K562 (cell line): ENCODE measurements at regions not wholly inside any gene's neighbourhood (a gene's known extent, or its start where the extent isn't known, plus 50 kb on each side); places are given as distances from the start of the nearest gene placed in this dataset.

Experiments used
- ATAC-seq: fragments of 200-7000 bp; cut with Tn5 transposase; 3 replicates; pipeline ENCODE4 v1.9.1; 2020; ENCODE audit warnings: moderate library complexity
- BruUV-seq: library from RNA; stranded (reverse); fragments of 400-500 nt; replicated peaks from 2 replicates; lab custom pipeline; 2021; lab: Mats Ljungman, UMichigan
- CTCF ChIA-PET: fragments of 300-600 bp; formaldehyde crosslinking; extraction: SDS; loops from one replicate; lab custom pipeline; 2021; ENCODE audit warnings: low intra/inter-chr PET ratio; lab: Yijun Ruan, JAX
- POLR2A ChIA-PET: fragments of 300-600, 350-650 bp; sonication (Branson Sonifier 250); formaldehyde crosslinking; extraction: SDS; loops from one replicate; lab custom pipeline; 2021; ENCODE audit warnings: antibody characterized with exemption, inconsistent platforms; lab: Yijun Ruan, JAX
- DNase-seq, 4 experiments: peaks; one replicate each; pipeline versions ENCODE4 v3.0.0 to v3.0.0-alpha.2; 2011 to 2018; ENCODE audit warnings: low spot score in 3 of 4, mixed read lengths in 3 of 4; ENCODE audit errors: extremely low read depth in 1 of 4
- FAIRE-seq: peaks from 2 replicates; lab custom pipeline; 2011; peaks lifted over from hg19 to GRCh38; lab: Jason Lieb, UNC
- H2AFZ ChIP-seq: 2 replicates; pipeline ENCODE4 v1.6.0; 2011; ENCODE audit warnings: low read depth, low read length, control low read depth, inconsistent platforms
- H3K27ac ChIP-seq: fragments of 200-600 bp; 3 replicates; pipeline ENCODE4 v1.8.0; 2011; ENCODE audit warnings: low read depth, mild to moderate bottlenecking, control low read depth, inconsistent platforms, low read length, moderate library complexity, mixed read lengths; ENCODE audit errors: extremely low read depth
- H3K27me3 ChIP-seq, 2 experiments: fragments of 300-600 bp in 1 of 2; 2 replicates in 1 of 2; 3 replicates in 1 of 2; pipeline versions ENCODE4 v1.6.0 to v1.8.0; 2011; ENCODE audit warnings: inconsistent platforms in 2 of 2, low read length in 2 of 2, mild to moderate bottlenecking in 1 of 2, mixed read lengths in 1 of 2, moderate library complexity in 1 of 2; ENCODE audit not compliant: control insufficient read depth in 2 of 2, insufficient read depth in 2 of 2
- H3K36me3 ChIP-seq: fragments of 300-600 bp; 3 replicates; pipeline ENCODE4 v1.8.0; 2011; ENCODE audit warnings: mild to moderate bottlenecking, low read length, inconsistent platforms; ENCODE audit not compliant: control insufficient read depth, insufficient read depth
- H3K4me1 ChIP-seq, 2 experiments: fragments of 200-600 bp in 1 of 2; replicated peaks in 1 of 2; 2 replicates in 1 of 2; 3 replicates in 1 of 2; pipeline versions ENCODE4 v1.5.1 to v1.8.0; 2011; ENCODE audit warnings: inconsistent platforms in 2 of 2, low read length in 2 of 2, mild to moderate bottlenecking in 1 of 2, mixed read lengths in 1 of 2, moderate library complexity in 1 of 2; ENCODE audit not compliant: control insufficient read depth in 2 of 2, insufficient read depth in 2 of 2
- H3K4me2 ChIP-seq: 2 replicates; pipeline ENCODE4 v1.6.1; 2011; ENCODE audit warnings: low read length, control low read depth, inconsistent platforms, mixed read lengths; ENCODE audit not compliant: insufficient read depth
- H3K4me3 ChIP-seq: fragments of 200-600 bp; sonication (generic), shearing (Covaris generic); 2 replicates; pipeline ENCODE4 v1.5.1; 2016; ENCODE audit warnings: control low read depth, inconsistent platforms
- H3K79me2 ChIP-seq: fragments of 200-600 bp; 3 replicates; pipeline ENCODE4 v1.8.0; 2011; ENCODE audit warnings: low read length, inconsistent platforms; ENCODE audit not compliant: control insufficient read depth, insufficient read depth
- H3K9ac ChIP-seq, 2 experiments: 2 replicates each; pipeline versions ENCODE4 v1.6.0 to v1.6.1; 2011; ENCODE audit warnings: low read depth in 2 of 2, low read length in 2 of 2, control low read depth in 1 of 2, inconsistent platforms in 1 of 2, mild to moderate bottlenecking in 1 of 2, mixed read lengths in 1 of 2; ENCODE audit not compliant: insufficient read depth in 1 of 2
- H3K9me1 ChIP-seq: one replicate; pipeline ENCODE4 v1.6.0; 2011; ENCODE audit warnings: inconsistent platforms, mild to moderate bottlenecking, low read length, moderate library complexity; ENCODE audit not compliant: control insufficient read depth, insufficient read depth
- H3K9me3 ChIP-seq: replicated peaks from 2 replicates; pipeline ENCODE4 v1.5.1; 2011; ENCODE audit warnings: low read depth, low read length, inconsistent platforms; ENCODE audit not compliant: control insufficient read depth, insufficient read depth
- H4K20me1 ChIP-seq: replicated peaks from 2 replicates; pipeline ENCODE4 v1.6.1; 2011; ENCODE audit warnings: low read length, inconsistent platforms, mixed read lengths; ENCODE audit not compliant: control insufficient read depth, insufficient read depth
- ILF3 ChIP-seq: fragments of 450-650 bp; IDR thresholded peaks from 2 replicates; pipeline ENCODE4 v1.6.1; 2018; ENCODE audit warnings: antibody characterized with exemption, mild to moderate bottlenecking, moderate library complexity, borderline replicate concordance
- MAZ ChIP-seq, 2 experiments: fragments of 450-650 bp in 1 of 2; sonication (generic) in 1 of 2; formaldehyde crosslinking; IDR thresholded peaks in 1 of 2; conservative IDR thresholded peaks in 1 of 2; 2 replicates each; pipeline versions ENCODE4 v1.4.0 to v1.5.0; 2020; ENCODE audit warnings: mild to moderate bottlenecking in 1 of 2, missing genetic modification reagents in 1 of 2
- MBD2 ChIP-seq: sonication (generic); IDR thresholded peaks from 2 replicates; pipeline ENCODE4 v1.6.1; 2016; ENCODE audit warnings: low read depth, borderline replicate concordance
- NFE2 ChIP-seq: IDR thresholded peaks from 2 replicates; pipeline ENCODE4 v1.6.1; 2014; ENCODE audit warnings: antibody characterized with exemption, low read depth
- RBFOX2 ChIP-seq: fragments of 200-400 bp; formaldehyde crosslinking; IDR thresholded peaks from 2 replicates; pipeline ENCODE4 v1.6.1; 2017; ENCODE audit warnings: low read depth, mild to moderate bottlenecking, low read length, moderate library complexity
- RBM25 ChIP-seq: fragments of 200-400 bp; formaldehyde crosslinking; IDR thresholded peaks from 2 replicates; pipeline ENCODE4 v1.6.1; 2018; ENCODE audit warnings: low read length, low read depth, moderate library complexity; ENCODE audit not compliant: severe bottlenecking
- TGIF2 ChIP-seq: sonication (generic); formaldehyde crosslinking; IDR thresholded peaks from 2 replicates; pipeline ENCODE4 v1.8.1; 2022; ENCODE audit warnings: mild to moderate bottlenecking, missing genetic modification reagents, moderate library complexity
- TSC22D4 ChIP-seq: fragments of 450-650 bp; IDR thresholded peaks from 2 replicates; pipeline ENCODE4 v1.6.1; 2016; ENCODE audit warnings: missing genetic modification characterization, missing biosample characterization, control low read depth
- ZNF766 ChIP-seq: fragments of 200-800 bp; sonication (Bioruptor generic); conservative IDR thresholded peaks from 2 replicates; pipeline ENCODE4 v1.6.1; 2016; ENCODE audit warnings: missing genetic modification characterization, missing compliant biosample characterization
- WGBS: fragments of 100-300 bp; shearing (Covaris generic); methylation state at CpG from one replicate; pipeline ENCODE4 v1.1.6; 2016; ENCODE audit warnings: low coverage, mixed read lengths; ENCODE audit not compliant: insufficient coverage; ENCODE audit errors: missing lambda C conversion rate; 5-methylcytosine and 5-hydroxymethylcytosine counted together
- in situ Hi-C: fragments of 300-500 bp; cut with MboI; formaldehyde crosslinking; loops from 4 replicates; pipeline ENCODE4 v1.15.0; 2018; ENCODE audit warnings: inconsistent platforms, mixed read lengths
- intact Hi-C: fragments of 100-400 bp; cut with micrococcal nuclease; formaldehyde crosslinking; loops from 2 replicates; pipeline ENCODE4 v1.14.2; 2022
- TF ChIP-seq, protein P1 (sequence below): fragments of 250-450 bp; sonication (Bioruptor Pico); IDR thresholded peaks from 2 replicates; pipeline ENCODE4 v1.8.0; 2021; ENCODE audit warnings: mild to moderate bottlenecking, moderate library complexity

DNA sequence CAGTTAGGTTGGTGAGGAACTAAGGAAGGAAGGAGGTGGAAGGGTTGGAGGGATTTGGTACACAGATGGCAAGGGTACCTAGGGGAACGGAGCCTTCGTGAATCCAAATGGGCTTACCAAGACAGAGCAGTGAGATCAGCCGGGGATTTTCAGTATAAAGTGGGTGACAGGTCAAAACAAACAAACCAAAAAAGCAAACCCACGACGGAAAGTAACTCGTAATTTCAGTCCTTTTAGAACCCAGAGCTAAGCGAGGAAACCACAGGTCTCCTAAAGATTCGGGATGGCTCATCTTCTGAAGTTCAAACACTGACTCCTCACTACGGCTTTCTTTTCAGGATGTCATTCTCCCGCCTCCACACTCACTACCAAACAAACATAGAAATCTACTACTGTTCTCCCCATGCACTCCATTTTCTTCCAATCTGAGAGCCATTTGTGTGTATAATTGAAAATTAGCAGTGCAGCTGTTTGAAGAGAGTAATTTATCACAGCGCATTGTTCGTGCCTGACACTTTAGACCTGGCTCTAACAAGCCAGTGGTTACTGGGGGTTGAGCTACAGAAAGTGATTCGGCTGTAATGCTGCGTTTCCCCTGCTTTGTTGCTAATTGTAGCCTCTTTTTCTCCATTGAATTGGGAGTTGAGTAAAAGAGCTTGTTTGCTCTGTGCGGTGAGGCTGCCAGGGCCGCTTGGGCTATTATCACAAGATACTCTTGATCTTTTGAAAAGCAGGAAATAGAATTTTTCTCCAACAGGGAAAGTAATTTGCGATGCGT lies 64.7 kb upstream of the CCDC39 start:
- in situ Hi-C loops = no loop called here
- H3K79me2 ChIP-seq = no peaks in the 10 kb centered on the region
- TF ChIP-seq RBM25 (no peak), ZNF766 (no peak), TGIF2 (CRISPR knock-in tag) (no peak), ILF3 (no peak), NFE2 (no peak), RBFOX2 (no peak), TSC22D4 (no peak), MAZ (CRISPR knock-in tag; conservative IDR thresholded peaks at IDR 0.05 in 1 of 2, IDR thresholded peaks at IDR 0.05 in 1 of 2) (no peak), MBD2 (no peak)
- TF ChIP-seq, protein P1, sequence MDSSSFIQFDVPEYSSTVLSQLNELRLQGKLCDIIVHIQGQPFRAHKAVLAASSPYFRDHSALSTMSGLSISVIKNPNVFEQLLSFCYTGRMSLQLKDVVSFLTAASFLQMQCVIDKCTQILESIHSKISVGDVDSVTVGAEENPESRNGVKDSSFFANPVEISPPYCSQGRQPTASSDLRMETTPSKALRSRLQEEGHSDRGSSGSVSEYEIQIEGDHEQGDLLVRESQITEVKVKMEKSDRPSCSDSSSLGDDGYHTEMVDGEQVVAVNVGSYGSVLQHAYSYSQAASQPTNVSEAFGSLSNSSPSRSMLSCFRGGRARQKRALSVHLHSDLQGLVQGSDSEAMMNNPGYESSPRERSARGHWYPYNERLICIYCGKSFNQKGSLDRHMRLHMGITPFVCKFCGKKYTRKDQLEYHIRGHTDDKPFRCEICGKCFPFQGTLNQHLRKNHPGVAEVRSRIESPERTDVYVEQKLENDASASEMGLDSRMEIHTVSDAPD = no peak
- TF ChIP-seq, all 486 proteins: peak for 0
- ATAC-seq (no peak), FAIRE-seq (no peak), DNase-seq (no peak)
- H3K9ac ChIP-seq = no peak overlapping the region
- H3K9me3 ChIP-seq = no peaks in the 10 kb centered on the region
- ChIA-PET POLR2A (no interaction called here), CTCF (no interaction called here)
- no peak overlapping the region for H2AFZ ChIP-seq
- H3K27ac ChIP-seq = no peak overlapping the region
- H3K27me3 ChIP-seq = no peaks in the 10 kb centered on the region
- H3K4me3 ChIP-seq = no peak overlapping the region
- H3K4me1 ChIP-seq = no peaks in the 10 kb centered on the region
- H3K36me3 ChIP-seq = no peaks in the 10 kb centered on the region
- no peak overlapping the region for H3K4me2 ChIP-seq
- intact Hi-C loops = no loop called here
- 2% methylated on average over 18 of the region's 18 CpGs for WGBS
- no peaks in the 10 kb centered on the region for H3K9me1 ChIP-seq
- H4K20me1 ChIP-seq = no peaks in the 10 kb centered on the region
- no TSS peak for BruUV-seq
